GM23338 (cell line): ENCODE measurements at regions not wholly inside any gene's neighbourhood (a gene's known extent, or its start where the extent isn't known, plus 50 kb on each side); places are given as distances from the start of the nearest gene placed in this dataset.
A peak's percentile ranks its signal among the peaks of the same experiment; 100 is the strongest.
"Not testable (repeated sequence)": the region's sequence is repeated elsewhere in the genome, so short reads cannot be mapped to it uniquely, and the experiment has no call there.

Experiments used
- ATAC-seq: fragments of 200-7000 bp; cut with Tn5 transposase; 3 replicates; pipeline ENCODE4 v1.9.1; 2020
- DNase-seq: peaks from one replicate; pipeline ENCODE4 v3.0.0-alpha.2; 2015; ENCODE audit warnings: low spot score
- H2AFZ ChIP-seq: fragments of 200-600 bp; sonication (generic); 2 replicates; pipeline ENCODE4 v1.8.0; 2016; ENCODE audit warnings: antibody characterized with exemption, mild to moderate bottlenecking, moderate library complexity
- H3F3A ChIP-seq: fragments of 200-600 bp; sonication (generic); replicated peaks from 2 replicates; pipeline ENCODE4 v1.8.0; 2017; ENCODE audit warnings: antibody characterized with exemption, mixed run types, low read depth
- H3K27ac ChIP-seq: fragments of 200-600 bp; sonication (generic); 2 replicates; pipeline ENCODE4 v1.6.1; 2016; ENCODE audit warnings: low read depth
- H3K27me3 ChIP-seq: fragments of 200-600 bp; sonication (generic); 2 replicates; pipeline ENCODE4 v1.8.0; 2016; ENCODE audit warnings: mild to moderate bottlenecking, mixed run types, moderate library complexity; ENCODE audit not compliant: insufficient read depth
- H3K36me3 ChIP-seq: fragments of 200-600 bp; sonication (generic); 2 replicates; pipeline ENCODE4 v1.8.0; 2016; ENCODE audit warnings: mild to moderate bottlenecking; ENCODE audit not compliant: insufficient read depth
- H3K4me1 ChIP-seq: fragments of 200-600 bp; sonication (generic); 2 replicates; pipeline ENCODE4 v1.8.0; 2016; ENCODE audit warnings: mild to moderate bottlenecking, moderate library complexity; ENCODE audit not compliant: insufficient read depth
- H3K4me2 ChIP-seq: fragments of 200-600 bp; sonication (generic); 2 replicates; pipeline ENCODE4 v1.7.1; 2017; ENCODE audit warnings: mixed run types
- H3K4me3 ChIP-seq: fragments of 200-600 bp; sonication (generic); 2 replicates; pipeline ENCODE4 v1.6.1; 2016; ENCODE audit warnings: mixed run types
- H3K79me2 ChIP-seq: fragments of 200-600 bp; sonication (generic); replicated peaks from 2 replicates; pipeline ENCODE4 v1.8.0; 2017; ENCODE audit warnings: mild to moderate bottlenecking; ENCODE audit not compliant: insufficient read depth
- H3K9me2 ChIP-seq: fragments of 200-600 bp; sonication (generic); 2 replicates; pipeline ENCODE4 v1.8.0; 2017; ENCODE audit not compliant: insufficient read depth
- H4K20me1 ChIP-seq: fragments of 200-600 bp; sonication (generic); replicated peaks from 2 replicates; pipeline ENCODE4 v1.8.0; 2017; ENCODE audit warnings: mild to moderate bottlenecking; ENCODE audit not compliant: insufficient read depth
- H3K27ac Mint-ChIP-seq: 2 replicates; pipeline ENCODE4 v1.8.0; 2020; ENCODE audit warnings: inconsistent platforms, mild to moderate bottlenecking, moderate library complexity, mixed read lengths
- H3K27me3 Mint-ChIP-seq: 3 replicates; pipeline ENCODE4 v1.8.0; 2022; ENCODE audit warnings: low read depth, mild to moderate bottlenecking, moderate library complexity, mixed read lengths, inconsistent platforms; ENCODE audit not compliant: insufficient read depth, poor library complexity
- H3K36me3 Mint-ChIP-seq: 3 replicates; pipeline ENCODE4 v1.8.0; 2021; ENCODE audit warnings: low read depth, mild to moderate bottlenecking, inconsistent platforms, moderate library complexity, mixed read lengths
- H3K4me1 Mint-ChIP-seq: 3 replicates; pipeline ENCODE4 v1.8.0; 2020; ENCODE audit warnings: mild to moderate bottlenecking, inconsistent platforms, mixed read lengths
- H3K4me3 Mint-ChIP-seq: 3 replicates; pipeline ENCODE4 v1.8.0; 2021; ENCODE audit warnings: moderate library complexity, mild to moderate bottlenecking, inconsistent platforms, mixed read lengths
- H3K9me3 Mint-ChIP-seq: 3 replicates; pipeline ENCODE4 v1.8.0; 2020; ENCODE audit warnings: moderate library complexity, mild to moderate bottlenecking, inconsistent platforms, mixed read lengths

DNA sequence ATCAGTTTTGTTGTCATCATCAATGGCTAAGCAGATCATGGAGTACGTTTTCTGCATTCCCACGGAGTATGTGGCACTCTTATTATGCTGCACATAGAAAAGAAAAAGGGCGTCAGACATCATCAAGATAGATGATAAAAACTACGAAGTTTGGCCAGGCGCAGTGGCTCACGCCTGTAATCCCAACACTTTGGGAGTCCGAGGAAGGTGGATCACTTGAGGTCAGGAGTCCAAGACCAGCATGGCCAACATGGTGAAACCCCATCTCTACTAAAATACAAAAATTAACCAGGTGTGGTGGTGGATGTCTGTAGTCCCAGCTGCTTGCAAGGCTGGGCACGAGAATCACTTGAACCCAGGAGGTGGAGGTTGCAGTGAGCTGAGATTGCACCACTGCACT lies 312.8 kb downstream of the GOLGA6L6 start:
- not testable (repeated sequence) for H3K4me3 Mint-ChIP-seq, H3K4me2 ChIP-seq, H3K27ac ChIP-seq, H3K27me3 Mint-ChIP-seq, H3K36me3 ChIP-seq, ATAC-seq, H3K27me3 ChIP-seq, H3K4me1 Mint-ChIP-seq, H3K9me2 ChIP-seq, H3K79me2 ChIP-seq, H3F3A ChIP-seq, H3K4me1 ChIP-seq, H3K27ac Mint-ChIP-seq, H4K20me1 ChIP-seq, H2AFZ ChIP-seq, DNase-seq
- Mint-ChIP-seq H3K9me3 (peaks cover 25% of the 10 kb centered on the region), H3K36me3 (peaks cover 11% of the 10 kb centered on the region)
- 0 out of 2 replicates have a peak overlapping the region, but pooled peaks have one; percentile 17 for H3K4me3 ChIP-seq

- not testable (repeated sequence) for H3K27me3 Mint-ChIP-seq, ATAC-seq, H3F3A ChIP-seq, H3K4me3 ChIP-seq, H3K36me3 ChIP-seq, H4K20me1 ChIP-seq, DNase-seq, H3K79me2 ChIP-seq, H3K9me2 ChIP-seq, H3K27me3 ChIP-seq, H3K4me2 ChIP-seq, H3K4me1 Mint-ChIP-seq, H2AFZ ChIP-seq, H3K27ac ChIP-seq, H3K36me3 Mint-ChIP-seq, H3K27ac Mint-ChIP-seq, H3K4me1 ChIP-seq, H3K4me3 Mint-ChIP-seq
- H3K9me3 Mint-ChIP-seq, result peaks cover 31% of the 10 kb centered on the region
Measured at GRCh38 chr15:20227119-20227853, 314.3 kb downstream of the GOLGA6L6 start.

- not testable (repeated sequence) for DNase-seq, H3K4me1 Mint-ChIP-seq, H3K27me3 Mint-ChIP-seq, H3K9me2 ChIP-seq, H3K79me2 ChIP-seq, H3K4me3 Mint-ChIP-seq, H3F3A ChIP-seq, H2AFZ ChIP-seq, H3K4me2 ChIP-seq, H3K27me3 ChIP-seq, H4K20me1 ChIP-seq, H3K36me3 Mint-ChIP-seq, H3K27ac Mint-ChIP-seq, H3K27ac ChIP-seq, H3K36me3 ChIP-seq, ATAC-seq, H3K4me3 ChIP-seq, H3K4me1 ChIP-seq
- H3K9me3 Mint-ChIP-seq, result peaks cover 39% of the 10 kb centered on the region
Measured at GRCh38 chr15:20226531-20226930, 315.1 kb downstream of the GOLGA6L6 start.

GRCh38 chr15:20221063-20221462 lies 320.5 kb downstream of the GOLGA6L6 start:
- DNase-seq, H2AFZ ChIP-seq, H3K27me3 Mint-ChIP-seq, H3K27me3 ChIP-seq, H3K9me2 ChIP-seq, H3K36me3 Mint-ChIP-seq, H3K27ac Mint-ChIP-seq, H3K4me2 ChIP-seq, H3F3A ChIP-seq, H3K27ac ChIP-seq, ATAC-seq, H3K4me1 ChIP-seq, H3K4me3 Mint-ChIP-seq, H3K79me2 ChIP-seq, H3K36me3 ChIP-seq, H3K4me1 Mint-ChIP-seq, H4K20me1 ChIP-seq, H3K4me3 ChIP-seq: not testable (repeated sequence)
- peaks cover 49% of the 10 kb centered on the region for H3K9me3 Mint-ChIP-seq

DNA sequence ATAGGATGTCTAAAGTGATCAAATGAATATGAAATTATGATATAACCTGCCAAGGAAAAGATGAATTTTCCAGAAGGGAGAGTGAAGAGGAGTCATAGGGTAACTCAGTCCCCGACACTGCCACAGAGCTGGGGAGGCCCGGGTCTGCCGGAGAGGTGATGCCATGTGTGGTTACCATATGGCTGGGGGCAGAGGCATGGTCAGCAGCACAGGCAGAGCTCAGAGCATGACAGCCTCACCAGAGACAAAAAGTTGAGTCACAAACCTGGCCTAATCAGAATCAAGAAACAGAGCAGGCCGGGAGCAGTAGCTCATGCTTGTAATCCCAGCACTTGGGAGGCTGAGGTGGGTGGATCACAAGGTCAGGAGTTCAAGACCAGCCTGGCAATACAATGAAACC lies 322.4 kb downstream of the GOLGA6L6 start:
- not testable (repeated sequence) for H3K27ac ChIP-seq, H3K27ac Mint-ChIP-seq, H3K27me3 ChIP-seq, H3K27me3 Mint-ChIP-seq, H3K79me2 ChIP-seq, H3F3A ChIP-seq, H3K4me3 ChIP-seq, ATAC-seq, H3K36me3 ChIP-seq, H3K9me2 ChIP-seq, H3K4me3 Mint-ChIP-seq, H4K20me1 ChIP-seq, H3K4me1 ChIP-seq, H3K4me1 Mint-ChIP-seq, DNase-seq, H3K4me2 ChIP-seq, H3K36me3 Mint-ChIP-seq, H2AFZ ChIP-seq
- peaks cover 53% of the 10 kb centered on the region for H3K9me3 Mint-ChIP-seq

- H3K27ac Mint-ChIP-seq, DNase-seq, H3K36me3 ChIP-seq, H3F3A ChIP-seq, H3K27ac ChIP-seq, H3K79me2 ChIP-seq, H3K4me3 ChIP-seq, H3K36me3 Mint-ChIP-seq, H3K4me1 ChIP-seq, H3K27me3 Mint-ChIP-seq, H3K4me1 Mint-ChIP-seq, ATAC-seq, H3K27me3 ChIP-seq, H4K20me1 ChIP-seq, H3K4me3 Mint-ChIP-seq, H3K4me2 ChIP-seq, H2AFZ ChIP-seq, H3K9me2 ChIP-seq: not testable (repeated sequence)
- H3K9me3 Mint-ChIP-seq, result peaks cover 32% of the 10 kb centered on the region
Measured at GRCh38 chr15:20215700-20216099, 325.9 kb downstream of the GOLGA6L6 start.

GRCh38 chr15:20214101-20214500 lies 327.5 kb downstream of the GOLGA6L6 start:
- not testable (repeated sequence) for H3K4me3 Mint-ChIP-seq, H3K36me3 Mint-ChIP-seq, H2AFZ ChIP-seq, H3F3A ChIP-seq, H3K9me2 ChIP-seq, H3K27ac ChIP-seq, H3K36me3 ChIP-seq, H3K27me3 Mint-ChIP-seq, H3K4me2 ChIP-seq, ATAC-seq, H3K4me1 Mint-ChIP-seq, H3K4me1 ChIP-seq, H3K4me3 ChIP-seq, H4K20me1 ChIP-seq, H3K27ac Mint-ChIP-seq, H3K79me2 ChIP-seq, DNase-seq, H3K27me3 ChIP-seq
- peaks cover 17% of the 10 kb centered on the region for H3K9me3 Mint-ChIP-seq
